ENCODE measurements at regions not wholly inside any gene's neighbourhood (a gene's known extent, or its start where the extent isn't known, plus 50 kb on each side); places are given as distances from the start of the nearest gene placed in this dataset.

DNA sequence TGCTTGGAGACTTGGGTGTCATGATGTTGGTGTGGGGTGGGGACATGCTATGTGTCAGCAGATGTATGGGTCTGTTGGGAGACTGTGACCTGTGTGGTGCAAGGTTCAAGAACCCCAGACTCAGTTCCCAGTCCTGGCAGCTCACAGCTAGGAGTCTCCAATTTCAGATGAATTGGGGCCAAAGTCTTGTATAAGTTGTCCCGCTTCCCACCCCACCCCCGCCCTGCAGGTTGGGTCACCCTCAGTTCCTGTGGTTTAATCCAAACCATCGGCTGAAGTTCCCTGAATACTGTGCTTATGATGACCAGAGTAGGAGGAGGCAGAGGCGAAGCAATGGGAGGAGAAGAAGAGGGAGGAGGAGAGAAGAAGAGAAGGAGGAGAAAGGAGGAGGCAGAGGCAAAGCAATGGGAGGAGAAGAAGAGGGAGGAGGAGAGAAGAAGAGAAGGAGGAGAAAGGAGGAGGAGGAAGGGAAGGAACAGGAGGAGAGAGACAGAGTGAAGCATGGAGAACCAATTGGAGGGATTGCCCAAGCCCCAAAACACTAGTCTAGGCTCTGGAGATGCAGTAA, 112.6 kb downstream of the EFNB1 start:
- no peaks in the 10 kb centered on the region for H3K4me1 ChIP-seq (ENCODE audit: control insufficient read depth, low read length)
- H3K9me2 ChIP-seq (replicated peaks; ENCODE audit: control insufficient read depth, low read length), result no peaks in the 10 kb centered on the region
- no peaks in the 10 kb centered on the region for H4K20me1 ChIP-seq (ENCODE audit: control insufficient read depth, insufficient read depth, low read depth, low read length)
- H3K79me2 ChIP-seq (ENCODE audit: control insufficient read depth, low read length), result no peaks in the 10 kb centered on the region
- no peak overlapping the region for H3K4me2 ChIP-seq (ENCODE audit: low read length)
- H3F3A ChIP-seq (ENCODE audit: control insufficient read depth, insufficient read depth), result no peaks in the 10 kb centered on the region
- H3K36me3 ChIP-seq (ENCODE audit: control insufficient read depth, low read length), result no peaks in the 10 kb centered on the region
- H3K9me3 ChIP-seq (ENCODE audit: control insufficient read depth, insufficient read depth, low read length), result no peaks in the 10 kb centered on the region
- no peak for TF ChIP-seq EZH2phosphoT487 (IDR thresholded peaks at IDR 0.05; ENCODE audit: borderline replicate concordance, low read length)
- TF ChIP-seq, protein P1, sequence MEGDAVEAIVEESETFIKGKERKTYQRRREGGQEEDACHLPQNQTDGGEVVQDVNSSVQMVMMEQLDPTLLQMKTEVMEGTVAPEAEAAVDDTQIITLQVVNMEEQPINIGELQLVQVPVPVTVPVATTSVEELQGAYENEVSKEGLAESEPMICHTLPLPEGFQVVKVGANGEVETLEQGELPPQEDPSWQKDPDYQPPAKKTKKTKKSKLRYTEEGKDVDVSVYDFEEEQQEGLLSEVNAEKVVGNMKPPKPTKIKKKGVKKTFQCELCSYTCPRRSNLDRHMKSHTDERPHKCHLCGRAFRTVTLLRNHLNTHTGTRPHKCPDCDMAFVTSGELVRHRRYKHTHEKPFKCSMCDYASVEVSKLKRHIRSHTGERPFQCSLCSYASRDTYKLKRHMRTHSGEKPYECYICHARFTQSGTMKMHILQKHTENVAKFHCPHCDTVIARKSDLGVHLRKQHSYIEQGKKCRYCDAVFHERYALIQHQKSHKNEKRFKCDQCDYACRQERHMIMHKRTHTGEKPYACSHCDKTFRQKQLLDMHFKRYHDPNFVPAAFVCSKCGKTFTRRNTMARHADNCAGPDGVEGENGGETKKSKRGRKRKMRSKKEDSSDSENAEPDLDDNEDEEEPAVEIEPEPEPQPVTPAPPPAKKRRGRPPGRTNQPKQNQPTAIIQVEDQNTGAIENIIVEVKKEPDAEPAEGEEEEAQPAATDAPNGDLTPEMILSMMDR (IDR thresholded peaks at IDR 0.05; ENCODE audit: low read depth, low read length, poor library complexity, severe bottlenecking), result no peak
- no peak overlapping the region for H3K27ac ChIP-seq (ENCODE audit: low read depth, low read length)
- H3K27me3 ChIP-seq (ENCODE audit: control insufficient read depth, low read length), result no peaks in the 10 kb centered on the region
- H3K4me3 ChIP-seq (ENCODE audit: low read length), result no peak overlapping the region

DNA sequence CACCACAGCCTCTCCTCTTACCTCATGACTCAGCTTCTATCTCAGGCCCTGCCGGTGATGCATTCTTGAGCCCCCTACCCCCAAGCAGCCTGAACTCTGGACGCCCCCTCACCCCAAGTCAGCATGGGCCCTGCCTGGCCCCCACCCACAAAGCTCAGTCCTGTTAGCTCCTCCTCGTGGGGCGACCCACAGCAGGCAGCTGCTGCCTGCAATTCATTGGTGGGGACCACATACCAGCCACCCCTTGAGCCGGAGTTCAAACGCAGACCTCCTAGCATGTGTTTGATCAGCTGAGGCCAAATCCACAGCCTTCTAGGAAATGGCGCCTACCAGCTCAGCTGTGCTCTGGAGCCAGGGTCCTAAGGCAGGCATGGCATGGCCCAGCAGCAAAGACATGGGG, 111.8 kb downstream of the EFNB1 start:
- no peak overlapping the region for H3K27ac ChIP-seq (ENCODE audit: low read depth, low read length)
- no peak for TF ChIP-seq EZH2phosphoT487 (IDR thresholded peaks at IDR 0.05; ENCODE audit: borderline replicate concordance, low read length)
- TF ChIP-seq, protein P1 (IDR thresholded peaks at IDR 0.05; ENCODE audit: low read depth, low read length, poor library complexity, severe bottlenecking), result no peak
- H3K9me3 ChIP-seq (ENCODE audit: control insufficient read depth, insufficient read depth, low read length), result no peaks in the 10 kb centered on the region
- H3K4me2 ChIP-seq (ENCODE audit: low read length), result no peak overlapping the region
- no peaks in the 10 kb centered on the region for H3K4me1 ChIP-seq (ENCODE audit: control insufficient read depth, low read length)
- no peaks in the 10 kb centered on the region for H3K79me2 ChIP-seq (ENCODE audit: control insufficient read depth, low read length)
- H3K4me3 ChIP-seq (ENCODE audit: low read length), result no peak overlapping the region
- no peaks in the 10 kb centered on the region for H4K20me1 ChIP-seq (ENCODE audit: control insufficient read depth, insufficient read depth, low read depth, low read length)
- no peaks in the 10 kb centered on the region for H3K9me2 ChIP-seq (replicated peaks; ENCODE audit: control insufficient read depth, low read length)
- H3K27me3 ChIP-seq (ENCODE audit: control insufficient read depth, low read length), result no peaks in the 10 kb centered on the region
- H3K36me3 ChIP-seq (ENCODE audit: control insufficient read depth, low read length), result no peaks in the 10 kb centered on the region
- H3F3A ChIP-seq (ENCODE audit: control insufficient read depth, insufficient read depth), result no peaks in the 10 kb centered on the region

DNA sequence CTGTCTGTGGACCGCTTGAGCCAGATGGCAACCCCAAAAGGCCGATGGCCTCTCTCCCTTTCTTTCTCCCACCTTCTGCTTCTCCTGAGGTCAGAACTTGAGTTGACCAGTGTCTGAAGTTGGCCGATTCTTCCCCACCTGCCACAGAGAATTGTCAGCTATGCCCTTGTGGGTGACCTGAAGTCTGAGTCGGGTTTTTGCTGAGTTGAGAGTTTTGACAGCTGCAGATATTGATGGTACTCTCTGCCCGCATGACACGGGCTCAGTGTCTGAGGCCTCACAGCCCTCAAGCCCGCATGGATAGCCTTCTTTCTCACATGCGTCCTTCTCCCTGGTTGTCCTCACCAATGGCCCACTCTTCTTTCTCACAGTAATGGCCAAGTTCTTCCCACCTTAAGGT, 111.0 kb downstream of the EFNB1 start:
- H3K27me3 ChIP-seq (ENCODE audit: control insufficient read depth, low read length), result no peaks in the 10 kb centered on the region

More for the DNA sequence above, 111.0 kb downstream of the EFNB1 start:
- Histone ChIP-seq H3K4me1 (ENCODE audit: control insufficient read depth, low read length) (no peaks in the 10 kb centered on the region), H3K79me2 (ENCODE audit: control insufficient read depth, low read length) (no peaks in the 10 kb centered on the region), H3K9me3 (ENCODE audit: control insufficient read depth, insufficient read depth, low read length) (no peaks in the 10 kb centered on the region), H3K4me2 (ENCODE audit: low read length) (no peak overlapping the region), H3K9me2 (replicated peaks; ENCODE audit: control insufficient read depth, low read length) (no peaks in the 10 kb centered on the region), H3K36me3 (ENCODE audit: control insufficient read depth, low read length) (no peaks in the 10 kb centered on the region), H3K4me3 (ENCODE audit: low read length) (no peak overlapping the region), H3K27ac (ENCODE audit: low read depth, low read length) (no peak overlapping the region), H4K20me1 (ENCODE audit: control insufficient read depth, insufficient read depth, low read depth, low read length) (no peaks in the 10 kb centered on the region), H3F3A (ENCODE audit: control insufficient read depth, insufficient read depth) (no peaks in the 10 kb centered on the region)
- TF ChIP-seq EZH2phosphoT487 (IDR thresholded peaks at IDR 0.05; ENCODE audit: borderline replicate concordance, low read length), result no peak
- TF ChIP-seq, protein P1 (IDR thresholded peaks at IDR 0.05; ENCODE audit: low read depth, low read length, poor library complexity, severe bottlenecking), result no peak

Data from DOHH2 (cell line).